ENCODE measurements at regions not wholly inside any gene's neighbourhood (a gene's known extent, or its start where the extent isn't known, plus 50 kb on each side); places are given as distances from the start of the nearest gene placed in this dataset.

- TF ChIP-seq EZH2 (IDR thresholded peaks at IDR 0.05; ENCODE audit: low read depth, unreplicated experiment) (no peak), CTCF (conservative IDR thresholded peaks at IDR 0.05; ENCODE audit: low read depth in 2 of 2) (no peak), EZH2phosphoT487 (IDR thresholded peaks at IDR 0.05; ENCODE audit: unreplicated experiment) (no peak), POLR2AphosphoS5 (IDR thresholded peaks at IDR 0.05; ENCODE audit: low read depth) (no peak), CREB1 (CRISPR knock-in tag; IDR thresholded peaks at IDR 0.05; ENCODE audit: low read depth) (no peak)
These were observed 343.1 kb downstream of the FSCB start for GRCh38 chr14:44163946-44164345.

Measured in GM23338 (cell line).